ENCODE measurements at regions not wholly inside any gene's neighbourhood (a gene's known extent, or its start where the extent isn't known, plus 50 kb on each side); places are given as distances from the start of the nearest gene placed in this dataset.
A peak's percentile ranks its signal among the peaks of the same experiment; 100 is the strongest.
"Not testable (repeated sequence)": the region's sequence is repeated elsewhere in the genome, so short reads cannot be mapped to it uniquely, and the experiment has no call there.

DNA sequence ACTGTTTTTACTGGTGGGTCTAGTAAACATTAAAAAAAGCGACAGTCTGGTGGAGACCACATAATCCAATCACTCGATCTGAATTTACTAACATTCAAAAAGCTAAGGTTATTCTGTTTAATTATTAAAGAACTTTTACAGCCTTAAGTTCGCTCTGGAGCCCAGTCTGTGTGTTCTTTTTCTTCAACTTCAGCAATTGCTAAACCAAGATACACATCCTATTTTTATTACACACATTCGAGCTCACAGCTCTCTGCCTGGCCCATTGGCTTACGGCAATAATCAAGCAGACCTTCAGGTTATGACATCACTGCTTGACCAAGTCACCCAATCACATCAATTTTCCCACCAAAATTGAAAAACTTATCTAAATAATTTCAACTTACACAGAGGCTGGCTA lies 57.4 kb upstream of the PRSS16 start:
- no peaks in the 10 kb centered on the region for H3K27me3 ChIP-seq (ENCODE audit: control insufficient read depth, insufficient read depth, low read length)
- no peaks in the 10 kb centered on the region for H3K36me3 ChIP-seq (ENCODE audit: control insufficient read depth, insufficient read depth, low read length)
- peaks cover 4% of the 10 kb centered on the region for H3K4me1 ChIP-seq (ENCODE audit: control insufficient read depth, insufficient read depth, low read length)
- DNase-seq (ENCODE audit: low read depth in 4 of 6, low spot score in 6 of 6): no peak
- no peaks in the 10 kb centered on the region for H3K9me3 ChIP-seq (ENCODE audit: control insufficient read depth, insufficient read depth, low read length)
- no peak overlapping the region for H3K27ac ChIP-seq (ENCODE audit: low read depth, low read length)
- 76% methylated on average over 3 of the region's 5 CpGs for WGBS (ENCODE audit: insufficient coverage)
- no peak overlapping the region for H3K4me3 ChIP-seq (ENCODE audit: low read depth, low read length)

GRCh38 chr6:27194453-27194852 lies 53.0 kb upstream of the PRSS16 start:
- not testable (repeated sequence) for DNase-seq (ENCODE audit: low read depth in 4 of 6, low spot score in 6 of 6); H3K27me3 ChIP-seq (ENCODE audit: control insufficient read depth, insufficient read depth, low read length); H3K27ac ChIP-seq (ENCODE audit: low read depth, low read length); H3K4me3 ChIP-seq (ENCODE audit: low read depth, low read length); H3K9me3 ChIP-seq (ENCODE audit: control insufficient read depth, insufficient read depth, low read length); H3K4me1 ChIP-seq (ENCODE audit: control insufficient read depth, insufficient read depth, low read length); H3K36me3 ChIP-seq (ENCODE audit: control insufficient read depth, insufficient read depth, low read length)
- 69% methylated on average over 3 of the region's 4 CpGs for WGBS (ENCODE audit: insufficient coverage)

DNA sequence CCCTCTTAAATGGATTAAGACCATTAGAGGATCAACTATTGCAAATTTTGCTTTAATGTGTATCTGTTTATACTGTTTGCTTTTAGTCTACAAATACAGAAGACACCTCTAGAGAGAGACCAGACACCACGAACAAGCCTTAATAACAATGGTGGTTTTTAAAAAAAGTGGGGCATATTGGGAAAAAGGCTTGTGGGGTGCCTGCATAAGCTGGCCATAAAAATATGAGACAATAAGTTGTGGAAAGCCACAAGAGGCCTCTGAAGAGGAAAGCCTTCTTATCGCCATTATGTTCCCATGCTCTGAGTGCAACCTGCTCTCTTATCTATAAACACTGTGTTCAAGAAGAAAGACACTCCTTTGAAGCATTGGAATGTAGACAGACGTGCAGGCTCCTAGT lies 52.0 kb upstream of the PRSS16 start:
- not testable (repeated sequence) for H3K36me3 ChIP-seq (ENCODE audit: control insufficient read depth, insufficient read depth, low read length); H3K9me3 ChIP-seq (ENCODE audit: control insufficient read depth, insufficient read depth, low read length); H3K27me3 ChIP-seq (ENCODE audit: control insufficient read depth, insufficient read depth, low read length); H3K27ac ChIP-seq (ENCODE audit: low read depth, low read length); H3K4me3 ChIP-seq (ENCODE audit: low read depth, low read length); H3K4me1 ChIP-seq (ENCODE audit: control insufficient read depth, insufficient read depth, low read length); DNase-seq (ENCODE audit: low read depth in 4 of 6, low spot score in 6 of 6)
- WGBS (ENCODE audit: insufficient coverage): 80% methylated on average over 1 of the region's 3 CpGs

Small RNAs in the stretch of these regions (small RNA-seq; reads per million reads assigned to genes)
- gene MIR3143 (ENCODE audit: low replicate concordance) (0.37 reads per million, percentile 41 among the genes with 10 or more reads in this experiment), gene RNU2-62P (ENCODE audit: low replicate concordance) (0.30 reads per million, percentile 28 among the genes with 10 or more reads in this experiment)

Measured in spinal cord (tissue), 10 donors.